ENCODE measurements at regions not wholly inside any gene's neighbourhood (a gene's known extent, or its start where the extent isn't known, plus 50 kb on each side); places are given as distances from the start of the nearest gene placed in this dataset.

DNA sequence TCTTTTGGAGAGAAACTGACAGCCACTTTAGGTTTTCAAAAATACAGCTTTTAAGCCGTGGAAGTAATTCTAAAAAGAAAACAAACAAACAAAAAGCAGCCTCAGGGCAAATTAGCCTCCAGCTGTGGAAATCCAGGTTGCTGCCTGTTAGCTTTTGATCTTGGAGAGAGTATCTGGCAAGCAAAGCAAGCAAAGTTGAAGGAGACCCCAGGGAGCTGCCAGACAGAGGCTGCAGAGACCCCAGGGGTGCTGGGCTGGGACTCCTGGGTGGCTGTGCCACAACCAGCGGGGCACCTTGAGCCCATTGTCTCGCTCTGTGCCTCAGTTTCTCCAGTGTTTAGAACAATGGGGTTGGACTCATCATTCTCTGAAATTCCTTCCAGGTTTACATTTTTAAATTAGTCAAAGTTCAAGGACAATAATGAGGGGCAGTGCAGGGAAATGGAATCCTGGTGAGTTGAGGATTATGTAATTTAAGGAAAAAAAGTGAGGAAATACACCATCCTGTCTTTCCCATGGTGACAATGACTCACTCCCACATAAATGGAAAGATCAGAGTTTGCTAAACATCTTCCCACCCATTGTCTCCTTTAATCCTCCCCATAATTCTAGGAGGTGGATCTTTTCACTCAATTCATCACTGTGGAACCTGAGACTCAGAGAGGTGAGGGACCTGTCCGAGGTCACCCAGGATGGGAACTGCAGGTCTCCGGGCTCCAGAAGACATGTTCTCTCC lies 480.5 kb downstream of the MATN1 start:
- no peak overlapping the region for H3K4me3 ChIP-seq (ENCODE audit: low read depth, low read length)
- TF ChIP-seq, protein P1, sequence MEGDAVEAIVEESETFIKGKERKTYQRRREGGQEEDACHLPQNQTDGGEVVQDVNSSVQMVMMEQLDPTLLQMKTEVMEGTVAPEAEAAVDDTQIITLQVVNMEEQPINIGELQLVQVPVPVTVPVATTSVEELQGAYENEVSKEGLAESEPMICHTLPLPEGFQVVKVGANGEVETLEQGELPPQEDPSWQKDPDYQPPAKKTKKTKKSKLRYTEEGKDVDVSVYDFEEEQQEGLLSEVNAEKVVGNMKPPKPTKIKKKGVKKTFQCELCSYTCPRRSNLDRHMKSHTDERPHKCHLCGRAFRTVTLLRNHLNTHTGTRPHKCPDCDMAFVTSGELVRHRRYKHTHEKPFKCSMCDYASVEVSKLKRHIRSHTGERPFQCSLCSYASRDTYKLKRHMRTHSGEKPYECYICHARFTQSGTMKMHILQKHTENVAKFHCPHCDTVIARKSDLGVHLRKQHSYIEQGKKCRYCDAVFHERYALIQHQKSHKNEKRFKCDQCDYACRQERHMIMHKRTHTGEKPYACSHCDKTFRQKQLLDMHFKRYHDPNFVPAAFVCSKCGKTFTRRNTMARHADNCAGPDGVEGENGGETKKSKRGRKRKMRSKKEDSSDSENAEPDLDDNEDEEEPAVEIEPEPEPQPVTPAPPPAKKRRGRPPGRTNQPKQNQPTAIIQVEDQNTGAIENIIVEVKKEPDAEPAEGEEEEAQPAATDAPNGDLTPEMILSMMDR (IDR thresholded peaks at IDR 0.05; ENCODE audit: low read depth, low read length) = no peak

DNA sequence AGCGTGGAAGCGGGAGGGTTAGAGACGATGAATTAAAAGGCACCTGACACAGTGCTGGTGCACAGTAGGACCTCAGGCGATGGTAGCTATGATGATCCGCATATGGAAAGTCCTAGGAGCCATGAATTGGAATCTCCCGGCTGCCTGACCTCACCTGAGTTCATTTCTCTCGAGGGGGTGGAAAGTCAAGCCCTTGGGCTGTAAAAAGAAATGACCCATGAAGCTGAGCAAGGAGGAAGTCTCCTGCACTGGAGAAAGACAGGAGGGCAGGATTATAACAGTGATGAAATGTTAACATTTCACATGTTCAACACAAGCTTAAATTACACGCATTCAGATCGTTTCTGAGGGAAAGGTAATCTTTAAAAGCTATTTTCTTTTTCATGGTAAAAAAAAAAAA lies 481.2 kb downstream of the MATN1 start:
- TF ChIP-seq, protein P1 (IDR thresholded peaks at IDR 0.05; ENCODE audit: low read depth, low read length) = no peak
- no peak overlapping the region for H3K4me3 ChIP-seq (ENCODE audit: low read depth, low read length)

DNA sequence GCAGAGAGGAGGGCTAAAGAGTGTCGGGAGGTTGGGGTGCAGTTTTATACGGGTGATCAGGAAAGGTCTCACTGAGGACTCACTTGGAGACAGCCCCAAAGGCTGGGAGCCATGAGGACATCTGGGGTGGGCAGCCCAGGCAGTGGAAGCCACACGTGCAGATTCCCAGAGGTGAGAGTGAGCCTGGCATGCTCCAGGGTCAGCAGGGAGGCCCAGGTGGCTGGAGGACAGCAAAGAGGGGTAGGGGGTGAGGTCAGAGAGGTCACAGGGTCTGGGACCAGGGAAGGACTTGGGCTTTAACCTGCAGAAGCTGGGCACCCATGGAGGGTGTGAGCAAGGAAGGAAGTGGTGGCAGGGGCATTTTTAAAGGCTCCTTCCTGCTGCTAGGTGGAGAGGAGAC lies 481.7 kb downstream of the MATN1 start:
- no peak overlapping the region for H3K4me3 ChIP-seq (ENCODE audit: low read depth, low read length)
- TF ChIP-seq, protein P1 (IDR thresholded peaks at IDR 0.05; ENCODE audit: low read depth, low read length) = no peak

DNA sequence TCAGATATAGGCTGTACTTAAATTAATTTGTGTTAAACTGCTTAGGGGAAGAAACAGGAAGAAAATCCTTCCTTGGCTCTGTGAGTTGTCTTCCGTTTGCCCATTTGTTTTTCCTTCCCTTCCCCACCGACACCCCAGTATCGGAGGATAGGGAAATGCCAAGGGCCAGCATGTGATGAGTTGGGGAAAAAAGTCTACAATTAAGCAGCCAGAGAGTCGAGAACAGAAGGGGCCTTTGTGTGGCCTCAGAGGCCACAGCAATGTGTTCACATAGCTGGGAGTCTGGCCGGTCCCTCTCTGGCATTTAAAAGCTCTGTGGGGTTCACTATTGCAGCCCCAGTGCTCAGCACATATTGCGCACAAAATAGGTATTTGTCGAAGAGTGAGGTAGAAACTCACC lies 489.3 kb downstream of the MATN1 start:
- H3K4me3 ChIP-seq (ENCODE audit: low read depth, low read length) = no peak overlapping the region
- TF ChIP-seq, protein P1 (IDR thresholded peaks at IDR 0.05; ENCODE audit: low read depth, low read length) = no peak

DNA sequence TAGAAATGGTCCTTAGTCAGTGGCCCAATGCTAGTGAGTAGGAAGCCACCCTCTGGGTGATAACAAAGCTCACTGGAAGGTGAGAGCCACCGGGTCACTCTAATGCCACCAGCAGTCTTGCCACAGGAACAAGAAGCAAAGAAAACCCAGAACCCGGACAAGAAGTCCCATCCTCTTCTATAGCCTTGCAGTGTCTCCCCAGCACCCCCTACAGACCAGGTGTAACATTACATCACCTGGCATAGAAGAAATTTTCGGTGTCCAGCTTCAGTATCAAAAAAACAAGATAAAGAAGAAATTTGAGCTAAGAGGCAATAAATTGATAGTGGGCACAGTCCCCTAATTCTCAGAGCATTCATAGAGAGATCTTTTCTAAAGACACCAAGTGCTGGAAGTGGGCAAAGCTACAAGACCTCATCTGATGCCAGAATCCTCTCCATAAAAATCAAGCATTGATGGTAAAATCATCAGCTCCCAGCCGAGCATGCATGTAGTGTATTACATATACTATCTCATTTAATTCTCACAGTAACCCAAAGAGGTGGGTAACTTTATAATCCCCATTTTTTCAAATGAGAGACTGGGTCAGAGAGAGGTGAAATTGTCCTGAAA lies 491.0 kb downstream of the MATN1 start:
- TF ChIP-seq, protein P1 (IDR thresholded peaks at IDR 0.05; ENCODE audit: low read depth, low read length) = no peak
- H3K4me3 ChIP-seq (ENCODE audit: low read depth, low read length) = no peak overlapping the region

DNA sequence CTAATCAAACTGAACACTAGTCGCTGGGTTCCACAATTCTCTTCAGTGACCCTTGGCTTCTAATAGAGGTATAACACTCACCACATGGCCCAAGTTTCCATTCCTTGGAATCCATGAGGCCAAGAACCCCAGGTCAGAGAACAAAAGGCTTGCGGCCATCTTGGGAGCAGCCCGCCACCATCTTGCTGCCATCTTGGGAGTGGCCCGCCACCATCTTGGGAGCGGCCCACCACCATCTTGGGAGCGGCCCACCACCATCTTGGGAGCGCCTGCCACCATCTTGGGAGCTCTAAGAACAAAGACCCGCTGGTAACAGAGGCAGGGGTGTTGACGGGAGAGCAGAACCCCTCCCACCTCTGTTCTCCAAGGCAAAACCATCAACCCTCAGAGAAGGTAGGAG lies 493.4 kb downstream of the MATN1 start:
- no peak overlapping the region for H3K4me3 ChIP-seq (ENCODE audit: low read depth, low read length)
- TF ChIP-seq, protein P1 (IDR thresholded peaks at IDR 0.05; ENCODE audit: low read depth, low read length) = no peak

DNA sequence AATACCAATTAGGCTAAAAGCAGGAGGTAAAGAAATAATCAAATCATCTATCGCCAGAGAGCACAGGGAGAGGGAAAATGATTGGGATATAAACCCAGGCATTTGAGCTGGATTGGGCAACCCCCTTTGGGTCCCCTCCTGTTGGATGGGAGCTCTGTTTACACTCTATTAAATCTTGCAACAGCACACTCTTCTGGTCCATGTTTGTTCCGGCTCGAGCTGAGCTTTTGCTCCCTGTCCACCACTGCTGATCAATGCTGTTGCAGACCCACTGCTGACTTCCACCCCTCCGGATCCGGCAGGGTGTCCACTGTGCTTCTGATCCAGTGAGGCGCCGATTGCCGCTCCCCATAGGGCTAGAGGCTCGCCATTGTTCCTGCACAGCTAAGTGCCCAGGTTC lies 493.8 kb downstream of the MATN1 start:
- TF ChIP-seq, protein P1 (IDR thresholded peaks at IDR 0.05; ENCODE audit: low read depth, low read length) = no peak
- no peak overlapping the region for H3K4me3 ChIP-seq (ENCODE audit: low read depth, low read length)

Data from WI38 (cell line).